ENCODE measurements at regions not wholly inside any gene's neighbourhood (a gene's known extent, or its start where the extent isn't known, plus 50 kb on each side); places are given as distances from the start of the nearest gene placed in this dataset.

GRCh38 chr2:64865831-64866345 is 123.3 kb upstream of the SLC1A4 start:
- Mint-ChIP-seq H3K36me3 (ENCODE audit: low read depth) (no peaks in the 10 kb centered on the region), H3K27me3 (peaks cover 8% of the 10 kb centered on the region), H3K4me3 (no peak overlapping the region), H3K4me1 (peaks cover 1% of the 10 kb centered on the region), H3K27ac (no peak overlapping the region), H3K9me3 (no peaks in the 10 kb centered on the region)
- ChIA-PET CTCF (interaction anchor here (3.6 to 3.8 kb wide), 2 partner anchors 212 to 535 kb away, joined by 14 to 15 read pairs; partner anchors contain the start of gene SERTAD2), POLR2A (interaction anchor here (1.9 kb wide), 1 partner anchor 213 kb away, joined by 9 read pairs; the partner anchor contains the start of gene SERTAD2)
- DNase-seq = no peak

- POLR2A ChIA-PET = interaction anchor here (1.5 to 1.9 kb wide), 2 partner anchors 214 to 344 kb away, joined by 4 to 9 read pairs; partner anchors contain the start of gene SERTAD2
Observed at GRCh38 chr2:64866797-64867196, 122.4 kb upstream of the SLC1A4 start.

GRCh38 chr2:64867253-64867996 is 121.8 kb upstream of the SLC1A4 start:
- no peak overlapping the region for H3K27ac Mint-ChIP-seq
- POLR2A ChIA-PET = interaction anchor here (0.9 to 1.9 kb wide), 3 partner anchors 116 to 345 kb away, joined by 3 to 9 read pairs (median 4); partner anchors contain the start of gene SERTAD2
- no peak overlapping the region for H3K4me3 Mint-ChIP-seq
- no peak for DNase-seq
- CTCF ChIA-PET = interaction anchor here (0.9 to 3.8 kb wide), 12 partner anchors 214 to 537 kb away, joined by 3 to 19 read pairs (median 6); partner anchors contain the start of genes AFTPH and SERTAD2
- no peaks in the 10 kb centered on the region for H3K36me3 Mint-ChIP-seq (ENCODE audit: low read depth)
- peaks cover 8% of the 10 kb centered on the region for H3K27me3 Mint-ChIP-seq
- peaks cover 1% of the 10 kb centered on the region for H3K4me1 Mint-ChIP-seq
- no peaks in the 10 kb centered on the region for H3K9me3 Mint-ChIP-seq

More at GRCh38 chr2:64866797-64867196, 122.4 kb upstream of the SLC1A4 start:
- no peaks in the 10 kb centered on the region for H3K36me3 Mint-ChIP-seq (ENCODE audit: low read depth)
- H3K9me3 Mint-ChIP-seq = no peaks in the 10 kb centered on the region
- no peak for DNase-seq
- peaks cover 1% of the 10 kb centered on the region for H3K4me1 Mint-ChIP-seq
- no peak overlapping the region for H3K4me3 Mint-ChIP-seq
- no peak overlapping the region for H3K27ac Mint-ChIP-seq
- H3K27me3 Mint-ChIP-seq = peaks cover 8% of the 10 kb centered on the region
- CTCF ChIA-PET = interaction anchor here (0.9 to 3.8 kb wide), 7 partner anchors 213 to 536 kb away, joined by 3 to 19 read pairs (median 8); partner anchors contain the start of genes AFTPH and SERTAD2

GRCh38 chr2:64869126-64869525 is 120.1 kb upstream of the SLC1A4 start:
- no peak for DNase-seq
- Mint-ChIP-seq H3K27me3 (peaks cover 8% of the 10 kb centered on the region), H3K4me1 (peaks cover 8% of the 10 kb centered on the region), H3K9me3 (no peaks in the 10 kb centered on the region), H3K36me3 (ENCODE audit: low read depth) (no peaks in the 10 kb centered on the region), H3K4me3 (no peak overlapping the region), H3K27ac (no peak overlapping the region)
- POLR2A ChIA-PET = no interaction called here
- CTCF ChIA-PET = interaction anchor here (0.7 to 3.8 kb wide), 5 partner anchors 38 to 538 kb away, joined by 3 to 15 read pairs (median 10); partner anchors contain the start of genes AFTPH and SERTAD2

GRCh38 chr2:64873472-64873924 is 115.7 kb upstream of the SLC1A4 start:
- Mint-ChIP-seq H3K27ac (no peak overlapping the region), H3K4me3 (no peak overlapping the region), H3K27me3 (peaks cover 13% of the 10 kb centered on the region), H3K9me3 (no peaks in the 10 kb centered on the region), H3K36me3 (ENCODE audit: low read depth) (no peaks in the 10 kb centered on the region), H3K4me1 (peaks cover 7% of the 10 kb centered on the region)
- DNase-seq = peak; percentile 80
- ChIA-PET POLR2A (no interaction called here), CTCF (interaction anchor here (0.6 to 3.2 kb wide), 13 partner anchors 75 to 545 kb away, joined by 3 to 16 read pairs (median 3); partner anchors contain the start of gene AFTPH)

- peaks cover 7% of the 10 kb centered on the region for H3K4me1 Mint-ChIP-seq
- POLR2A ChIA-PET = no interaction called here
- CTCF ChIA-PET = interaction anchor here (3.2 kb wide), 1 partner anchor 351 kb away, joined by 16 read pairs; the partner anchor contains the start of gene AFTPH
- no peaks in the 10 kb centered on the region for H3K9me3 Mint-ChIP-seq
- no peaks in the 10 kb centered on the region for H3K36me3 Mint-ChIP-seq (ENCODE audit: low read depth)
- H3K27ac Mint-ChIP-seq = no peak overlapping the region
- DNase-seq = no peak
- H3K27me3 Mint-ChIP-seq = peaks cover 13% of the 10 kb centered on the region
- no peak overlapping the region for H3K4me3 Mint-ChIP-seq
Observed at GRCh38 chr2:64874593-64874992, 114.6 kb upstream of the SLC1A4 start.

- Mint-ChIP-seq H3K4me3 (no peak overlapping the region), H3K4me1 (peaks cover 7% of the 10 kb centered on the region), H3K9me3 (no peaks in the 10 kb centered on the region), H3K27me3 (peaks cover 13% of the 10 kb centered on the region), H3K36me3 (ENCODE audit: low read depth) (no peaks in the 10 kb centered on the region), H3K27ac (no peak overlapping the region)
- DNase-seq = no peak
- CTCF ChIA-PET = interaction anchor here (1.8 kb wide), 1 partner anchor 258 kb away, joined by 4 read pairs; no protein-coding TSS in a partner anchor
- POLR2A ChIA-PET = no interaction called here
Observed at GRCh38 chr2:64875368-64875767, 113.8 kb upstream of the SLC1A4 start.

GRCh38 chr2:64876137-64876647 is 113.0 kb upstream of the SLC1A4 start:
- no peak for DNase-seq
- CTCF ChIA-PET = interaction anchor here (0.6 to 1.8 kb wide), 3 partner anchors 259 to 303 kb away, joined by 3 to 4 read pairs (median 3); no protein-coding TSS in a partner anchor
- Mint-ChIP-seq H3K4me3 (no peak overlapping the region), H3K4me1 (peaks cover 7% of the 10 kb centered on the region), H3K27ac (no peak overlapping the region), H3K9me3 (no peaks in the 10 kb centered on the region), H3K27me3 (peaks cover 13% of the 10 kb centered on the region), H3K36me3 (ENCODE audit: low read depth) (no peaks in the 10 kb centered on the region)
- POLR2A ChIA-PET = interaction anchor here (0.7 kb wide), 1 partner anchor 21 kb away, joined by 4 read pairs; no protein-coding TSS in a partner anchor

- Mint-ChIP-seq H3K9me3 (no peaks in the 10 kb centered on the region), H3K27me3 (peaks cover 15% of the 10 kb centered on the region), H3K4me1 (no peaks in the 10 kb centered on the region), H3K27ac (no peak overlapping the region), H3K4me3 (no peak overlapping the region), H3K36me3 (ENCODE audit: low read depth) (no peaks in the 10 kb centered on the region)
- CTCF ChIA-PET = interaction anchor here (1.2 to 1.8 kb wide), 2 partner anchors 9 to 38 kb away, joined by 3 read pairs; no protein-coding TSS in a partner anchor
- DNase-seq = no peak
- POLR2A ChIA-PET = no interaction called here
Observed at GRCh38 chr2:64879745-64880144, 109.5 kb upstream of the SLC1A4 start.

- H3K27me3 Mint-ChIP-seq = peaks cover 12% of the 10 kb centered on the region
- no peaks in the 10 kb centered on the region for H3K9me3 Mint-ChIP-seq
- no peak overlapping the region for H3K4me3 Mint-ChIP-seq
- ChIA-PET POLR2A (no interaction called here), CTCF (interaction anchor here (1.2 kb wide), 1 partner anchor 37 kb away, joined by 3 read pairs; no protein-coding TSS in a partner anchor)
- H3K36me3 Mint-ChIP-seq (ENCODE audit: low read depth) = no peaks in the 10 kb centered on the region
- DNase-seq = no peak
- no peak overlapping the region for H3K27ac Mint-ChIP-seq
- H3K4me1 Mint-ChIP-seq = no peaks in the 10 kb centered on the region
Observed at GRCh38 chr2:64880193-64880951, 108.8 kb upstream of the SLC1A4 start.

GRCh38 chr2:64881037-64881492 is 108.1 kb upstream of the SLC1A4 start:
- Mint-ChIP-seq H3K36me3 (ENCODE audit: low read depth) (no peaks in the 10 kb centered on the region), H3K4me3 (no peak overlapping the region), H3K9me3 (no peaks in the 10 kb centered on the region), H3K27me3 (peaks cover 8% of the 10 kb centered on the region), H3K27ac (no peak overlapping the region), H3K4me1 (no peaks in the 10 kb centered on the region)
- no peak for DNase-seq
- CTCF ChIA-PET = interaction anchor here (1.2 kb wide), 1 partner anchor 37 kb away, joined by 3 read pairs; no protein-coding TSS in a partner anchor
- POLR2A ChIA-PET = no interaction called here

GRCh38 chr2:64887565-64887964 is 101.6 kb upstream of the SLC1A4 start:
- Mint-ChIP-seq H3K27me3 (peaks cover 6% of the 10 kb centered on the region), H3K36me3 (ENCODE audit: low read depth) (peaks cover 3% of the 10 kb centered on the region), H3K4me1 (no peaks in the 10 kb centered on the region), H3K27ac (no peak overlapping the region), H3K9me3 (peaks cover 4% of the 10 kb centered on the region), H3K4me3 (no peak overlapping the region)
- ChIA-PET CTCF (no interaction called here), POLR2A (no interaction called here)
- no peak for DNase-seq
